Breast epithelium (tissue), 3 donors: ENCODE measurements at regions not wholly inside any gene's neighbourhood (a gene's known extent, or its start where the extent isn't known, plus 50 kb on each side); places are given as distances from the start of the nearest gene placed in this dataset.

Experiments used
- CTCF ChIP-seq, 3 donors: fragments of 450-650 bp; IDR thresholded peaks; one replicate each; pipeline ENCODE4 v1.5.1; 2016 to 2017; ENCODE audit warnings: antibody characterized with exemption in 3 of 3, mild to moderate bottlenecking in 3 of 3, moderate library complexity in 3 of 3
- POLR2A ChIP-seq: fragments of 450-650 bp; IDR thresholded peaks from one replicate; pipeline ENCODE4 v1.6.1; 2016; ENCODE audit warnings: antibody characterized with exemption, mild to moderate bottlenecking, moderate library complexity
- POLR2AphosphoS5 ChIP-seq, 3 donors: sonication (generic); formaldehyde crosslinking; IDR thresholded peaks; one replicate each; pipeline ENCODE4 v1.6.1; 2017; ENCODE audit warnings: antibody characterized with exemption in 3 of 3

DNA sequence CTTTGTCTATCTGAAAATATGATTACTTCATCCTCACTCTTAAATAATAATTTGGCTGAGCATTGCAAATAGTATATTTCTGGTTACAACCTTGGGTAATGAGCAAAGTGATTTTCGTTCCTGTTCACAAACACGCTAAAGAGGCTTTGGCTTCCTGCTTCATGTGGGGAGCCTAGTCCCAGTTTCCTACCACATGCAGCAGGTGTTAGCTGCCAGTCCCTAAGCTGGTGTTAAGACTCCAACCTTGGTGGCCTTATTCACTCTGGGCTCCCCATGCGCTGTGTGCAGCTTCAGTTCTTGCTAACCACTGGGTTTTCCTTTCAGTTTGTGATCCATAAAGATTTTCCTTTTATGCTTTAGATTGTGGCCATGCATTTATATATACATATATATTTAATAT lies 56.7 kb upstream of the BARHL2 start:
- TF ChIP-seq CTCF (IDR thresholded peaks at IDR 0.05): no peak
- TF ChIP-seq POLR2A: no peak
- no peak for TF ChIP-seq POLR2AphosphoS5 (IDR thresholded peaks at IDR 0.05)
